ENCODE measurements at regions not wholly inside any gene's neighbourhood (a gene's known extent, or its start where the extent isn't known, plus 50 kb on each side); places are given as distances from the start of the nearest gene placed in this dataset.

GRCh38 chr4:178070163-178070562 lies 627.9 kb upstream of the AGA start:
- FAIRE-seq (no peak), ATAC-seq (no peak), DNase-seq (ENCODE audit: low spot score) (no peak)
- Histone ChIP-seq H3K4me2 (ENCODE audit: low read depth, low read length) (no peak overlapping the region), H3K27ac (ENCODE audit: extremely low read length, insufficient read depth, low read length) (no peak overlapping the region), H3K9me3 (ENCODE audit: low read length) (no peaks in the 10 kb centered on the region), H2AFZ (ENCODE audit: low read length) (no peak overlapping the region), H3K9ac (ENCODE audit: insufficient read depth, low read depth, low read length) (no peak overlapping the region), H3K36me3 (replicated peaks in 1 of 2; ENCODE audit: control insufficient read depth in 1 of 2, insufficient read depth in 2 of 2, low read length in 2 of 2) (no peaks in the 10 kb centered on the region), H4K20me1 (ENCODE audit: insufficient read depth, low read length) (no peaks in the 10 kb centered on the region), H3K27me3 (ENCODE audit: control insufficient read depth in 1 of 2, insufficient read depth in 2 of 2, low read length in 2 of 2) (no peaks in the 10 kb centered on the region), H3K79me2 (ENCODE audit: insufficient read depth, low read length) (no peaks in the 10 kb centered on the region), H3K4me1 (ENCODE audit: insufficient read depth, low read length) (no peaks in the 10 kb centered on the region), H3K4me3 (replicated peaks in 1 of 3; ENCODE audit: insufficient read depth in 1 of 3, low read depth in 2 of 3, low read length in 3 of 3) (no peak overlapping the region)
- no TSS peak for BruUV-seq (replicated peaks)
- WGBS (ENCODE audit: low lambda C conversion rate), result 0% methylated on average over 1 of the region's 1 CpG
- TF ChIP-seq NR0B2 (CRISPR knock-in tag; IDR thresholded peaks at IDR 0.05) (no peak), ZNF292 (CRISPR knock-in tag; IDR thresholded peaks at IDR 0.05; ENCODE audit: borderline replicate concordance, low read depth) (no peak), KDM3A (CRISPR knock-in tag; IDR thresholded peaks at IDR 0.05; ENCODE audit: low read depth) (no peak), U2AF2 (IDR thresholded peaks at IDR 0.05; ENCODE audit: low read depth, low read length) (no peak), ZNF549 (CRISPR knock-in tag; IDR thresholded peaks at IDR 0.05) (no peak), RFXAP (CRISPR knock-in tag; IDR thresholded peaks at IDR 0.05; ENCODE audit: borderline replicate concordance) (no peak), HMG20A (CRISPR knock-in tag; IDR thresholded peaks at IDR 0.05; ENCODE audit: borderline replicate concordance) (no peak), ZSCAN20 (CRISPR knock-in tag; IDR thresholded peaks at IDR 0.05; ENCODE audit: borderline replicate concordance) (no peak), ZNF737 (CRISPR knock-in tag; IDR thresholded peaks at IDR 0.05; ENCODE audit: borderline replicate concordance) (no peak), REL (CRISPR knock-in tag; conservative IDR thresholded peaks at IDR 0.05) (no peak), AGO2 (optimal IDR thresholded peaks at IDR 0.05; ENCODE audit: low read depth, low read length) (no peak), NFATC3 (CRISPR knock-in tag; IDR thresholded peaks at IDR 0.05) (no peak), ZNF891 (CRISPR knock-in tag; IDR thresholded peaks at IDR 0.05) (no peak), ZNF513 (CRISPR knock-in tag; conservative IDR thresholded peaks at IDR 0.05) (no peak), ZNF253 (CRISPR knock-in tag; IDR thresholded peaks at IDR 0.05; ENCODE audit: borderline replicate concordance) (no peak), RAD51 (IDR thresholded peaks at IDR 0.05; ENCODE audit: borderline replicate concordance) (no peak), ZNF83 (CRISPR knock-in tag; IDR thresholded peaks at IDR 0.05; ENCODE audit: borderline replicate concordance) (no peak)
- CTCF ChIA-PET (ENCODE audit: low intra/inter-chr PET ratio, low total read pairs), result no interaction called here
- in situ Hi-C loops (cut with HindIII; ENCODE audit: extremely low pct_ligation_motif_present, low pct_unique_long_range_greater_than_20kb) (no loop called here), intact Hi-C loops (cut with micrococcal nuclease; ENCODE audit: unreplicated experiment) (no loop called here)
- POLR2A ChIA-PET, result no interaction called here

Data from HepG2 (cell line).